Effector CD4-positive, alpha-beta T cell (primary cell): ENCODE measurements at regions not wholly inside any gene's neighbourhood (a gene's known extent, or its start where the extent isn't known, plus 50 kb on each side); places are given as distances from the start of the nearest gene placed in this dataset.

ENCODE experiments used
- DNase-seq: peaks from one replicate; pipeline ENCODE4 v3.0.0-alpha.2; 2020

GRCh38 chr12:127358888-127359287, 908.1 kb upstream of the TMEM132C start:
- no peak for DNase-seq

DNA sequence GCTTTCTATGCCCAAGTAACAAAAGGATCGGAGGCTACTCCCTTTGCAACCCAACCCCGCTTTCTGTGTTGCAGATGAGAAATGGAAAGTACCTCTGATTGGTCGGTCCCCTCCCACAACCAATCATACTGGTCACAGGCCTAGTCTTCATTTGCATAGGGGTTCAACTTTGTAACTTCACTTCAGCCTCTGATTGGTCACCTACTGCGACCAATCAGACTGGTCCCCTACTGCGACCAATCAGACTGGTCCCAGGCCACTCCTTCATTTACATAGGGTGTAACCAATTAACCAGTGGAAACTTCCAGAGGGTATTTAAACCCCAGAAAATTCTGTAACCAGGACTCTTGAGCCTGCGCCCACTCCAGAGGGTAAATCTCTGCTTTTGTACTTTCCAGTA, 906.4 kb upstream of the TMEM132C start:
- DNase-seq, result no peak

DNA sequence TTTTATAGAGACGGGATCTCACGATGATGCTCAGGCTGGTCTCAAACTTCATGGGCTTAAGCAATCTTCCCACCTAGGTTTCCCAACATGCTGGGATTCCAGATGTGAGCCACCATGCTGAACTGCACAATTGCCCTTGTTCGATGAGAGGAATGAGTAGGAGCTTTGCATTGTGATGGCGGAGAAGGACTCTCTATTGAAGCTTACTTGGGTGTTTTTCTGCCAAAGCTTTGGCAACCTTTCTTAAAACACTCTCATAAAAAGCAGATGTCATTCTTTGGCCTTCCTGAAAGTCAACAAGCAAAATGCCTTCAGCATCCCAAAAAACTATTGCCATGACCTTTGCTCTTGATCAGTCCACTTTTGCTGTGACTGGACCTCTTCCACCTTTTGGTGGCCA, 904.8 kb upstream of the TMEM132C start:
- DNase-seq, result no peak

DNA sequence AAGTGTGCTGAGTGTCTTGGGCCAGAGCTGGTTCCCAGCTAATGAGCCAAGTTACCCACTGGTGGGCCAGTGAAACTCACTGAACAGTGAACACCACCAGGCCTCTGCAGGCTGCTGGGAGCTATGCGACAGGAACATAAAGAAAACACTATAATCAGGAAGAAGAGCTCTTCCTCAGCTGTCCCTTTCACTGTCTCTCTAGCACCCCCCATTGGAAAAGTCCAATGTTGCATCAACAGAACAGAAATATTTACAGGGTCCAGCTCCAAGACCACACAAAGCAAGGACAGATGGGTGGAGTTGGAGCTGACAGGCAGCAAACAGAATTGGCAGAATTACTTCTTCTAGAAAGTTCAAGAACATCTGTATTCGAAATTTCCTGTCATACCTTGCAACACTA, 903.6 kb upstream of the TMEM132C start:
- no peak for DNase-seq

GRCh38 chr12:127373559-127373958, 893.4 kb upstream of the TMEM132C start:
- no peak for DNase-seq

- DNase-seq, result no peak
These were observed 892.5 kb upstream of the TMEM132C start for GRCh38 chr12:127374447-127374846.

GRCh38 chr12:127381043-127381668, 885.8 kb upstream of the TMEM132C start:
- no peak for DNase-seq

DNA sequence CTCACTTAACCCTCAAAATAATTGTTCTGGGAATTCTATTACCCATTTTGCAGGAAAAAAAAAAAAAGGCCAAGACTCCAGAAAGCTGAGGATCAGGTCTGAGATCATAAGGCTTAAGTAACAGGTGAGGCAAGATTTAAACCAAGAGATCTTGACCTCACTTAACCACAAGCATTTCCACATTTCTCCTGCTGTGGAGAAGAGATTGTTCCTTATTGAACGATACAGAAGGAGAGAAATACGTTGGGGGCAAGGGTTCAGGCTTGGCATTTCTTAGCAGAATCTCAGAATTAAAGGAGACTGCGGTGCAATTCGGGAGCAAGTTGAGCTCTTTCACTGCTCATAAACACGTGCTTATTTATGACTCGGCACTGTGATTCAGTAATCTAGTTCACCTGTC, 885.3 kb upstream of the TMEM132C start:
- DNase-seq, result no peak

- DNase-seq, result no peak
These were observed 883.7 kb upstream of the TMEM132C start for GRCh38 chr12:127383281-127383680.

DNA sequence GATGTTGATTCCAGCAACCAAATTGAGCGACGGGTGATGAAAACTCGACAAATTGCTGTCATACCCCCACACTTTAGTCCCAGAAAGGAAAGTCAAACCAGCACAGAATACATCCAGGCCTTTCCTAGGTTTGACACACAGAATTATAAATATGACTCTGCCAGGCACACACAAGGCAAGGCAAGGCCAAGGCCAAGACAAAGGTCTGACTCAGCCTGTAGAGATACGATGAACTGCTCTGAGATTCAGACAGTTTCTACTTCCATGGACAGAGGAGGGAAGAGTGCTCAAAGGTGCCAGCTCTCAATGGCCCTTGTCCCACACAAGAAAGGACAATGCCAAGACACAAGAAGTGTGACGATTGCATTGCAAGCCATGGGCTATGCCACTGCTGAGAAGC, 880.2 kb upstream of the TMEM132C start:
- no peak for DNase-seq

GRCh38 chr12:127388985-127389384, 878.0 kb upstream of the TMEM132C start:
- DNase-seq, result no peak

DNA sequence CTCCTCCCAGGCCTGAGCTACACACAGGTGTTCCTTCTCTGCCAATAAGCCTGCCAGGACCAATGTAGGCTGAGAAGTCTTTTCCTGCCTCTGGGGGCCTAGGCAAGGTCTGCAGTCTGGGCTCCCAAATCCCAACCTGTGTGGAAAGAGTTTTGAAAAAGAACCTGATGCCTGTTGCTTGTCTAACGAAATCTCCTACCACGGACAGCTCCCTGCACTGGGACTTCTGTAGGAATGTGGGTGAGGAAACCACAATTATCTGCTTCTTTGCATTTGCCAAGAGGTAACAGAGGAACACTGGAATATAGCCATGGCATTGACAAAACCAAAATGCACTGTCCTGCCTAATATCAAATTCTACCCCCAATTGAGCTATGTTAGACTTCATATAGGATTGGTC, 877.0 kb upstream of the TMEM132C start:
- no peak for DNase-seq

GRCh38 chr12:127393465-127393864, 873.5 kb upstream of the TMEM132C start:
- no peak for DNase-seq

DNA sequence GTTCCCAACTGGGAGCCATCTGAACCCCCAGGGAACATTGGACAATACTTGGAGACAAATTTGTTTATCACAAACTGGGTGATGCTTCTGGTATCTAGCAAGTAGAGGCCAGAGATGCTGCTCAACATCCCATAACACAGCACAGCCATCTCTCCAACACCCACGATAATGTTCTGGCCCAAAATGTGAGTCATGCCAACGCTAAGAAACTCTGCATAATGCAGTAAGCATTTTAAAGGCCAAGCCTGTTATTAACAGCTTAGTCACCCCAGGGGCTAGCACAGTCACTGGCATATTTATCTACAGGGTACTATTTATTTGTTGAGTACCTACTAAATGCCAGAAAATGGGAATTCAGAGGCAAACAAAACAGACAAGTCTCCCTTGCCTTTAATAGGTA, 873.1 kb upstream of the TMEM132C start:
- DNase-seq, result no peak

- DNase-seq, result no peak
These were observed 870.2 kb upstream of the TMEM132C start for GRCh38 chr12:127396734-127397133.

DNA sequence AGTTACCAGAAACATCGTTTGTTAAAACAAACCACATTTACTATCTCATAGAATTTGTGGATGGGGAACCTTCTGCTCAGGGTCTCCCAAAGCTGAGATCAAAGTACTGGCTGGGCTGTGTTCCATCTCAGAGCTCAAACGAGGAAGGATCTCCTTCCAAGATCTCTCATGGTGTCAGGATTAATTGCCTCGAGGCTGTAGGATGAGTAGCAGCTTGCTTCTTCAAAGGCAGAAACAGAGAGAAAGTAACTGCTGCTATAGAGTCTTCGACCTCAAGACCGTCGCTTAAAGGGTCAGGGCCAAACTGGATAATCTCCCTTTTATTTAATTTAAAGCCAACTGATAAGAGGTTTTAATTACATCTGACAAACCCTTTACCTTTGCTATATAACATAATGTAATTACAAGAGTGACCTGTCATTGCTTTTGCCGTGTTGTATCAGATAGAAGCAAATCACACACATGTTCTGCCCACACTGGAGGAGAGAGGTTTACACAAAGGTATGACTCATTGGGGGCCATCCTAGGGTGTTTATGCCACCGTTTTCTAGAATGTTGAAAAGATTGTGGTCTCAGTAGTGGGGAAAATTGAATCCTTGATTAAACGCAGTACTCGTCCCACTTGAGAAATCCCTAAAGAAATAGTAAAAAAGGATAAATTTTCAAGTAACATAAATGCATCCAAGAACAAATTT, 868.8 kb upstream of the TMEM132C start:
- DNase-seq, result no peak

DNA sequence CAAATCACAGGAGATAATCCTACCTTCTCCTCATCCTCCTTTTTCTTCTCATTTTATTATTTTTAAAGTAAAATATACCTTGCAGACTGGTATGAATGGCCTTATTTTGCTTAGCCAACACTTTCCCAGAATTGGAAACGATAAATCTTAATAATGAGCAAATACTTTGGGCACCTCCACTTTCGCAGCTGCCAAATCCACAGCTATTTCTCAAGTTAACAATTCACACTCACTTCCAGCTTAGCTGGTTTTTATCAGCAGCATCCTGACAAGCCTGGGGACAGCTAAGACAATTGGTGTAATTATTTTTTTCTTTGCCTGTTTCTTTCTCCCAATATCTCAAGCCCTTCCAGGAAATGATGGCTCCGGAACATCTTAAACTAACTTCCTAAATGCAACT, 867.5 kb upstream of the TMEM132C start:
- no peak for DNase-seq

DNA sequence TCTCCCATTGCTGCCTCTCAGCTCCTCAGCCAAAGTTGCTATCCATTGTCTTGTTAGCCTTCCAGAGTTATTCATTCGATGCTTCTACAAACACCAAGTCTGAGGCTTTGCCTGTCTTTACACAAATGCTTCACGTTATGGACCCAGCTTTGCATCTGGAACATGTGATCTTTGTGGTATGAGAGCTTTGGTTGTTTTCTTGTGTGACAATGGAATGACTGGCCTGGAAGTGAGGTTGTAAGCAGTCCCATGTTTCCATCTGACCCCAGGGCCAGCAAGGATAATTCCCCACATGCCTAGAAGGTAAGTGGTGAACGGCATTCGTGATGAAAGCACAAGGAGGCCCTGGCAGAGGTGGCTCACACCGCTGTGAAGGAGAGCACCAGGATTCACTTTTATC, 866.7 kb upstream of the TMEM132C start:
- no peak for DNase-seq

DNA sequence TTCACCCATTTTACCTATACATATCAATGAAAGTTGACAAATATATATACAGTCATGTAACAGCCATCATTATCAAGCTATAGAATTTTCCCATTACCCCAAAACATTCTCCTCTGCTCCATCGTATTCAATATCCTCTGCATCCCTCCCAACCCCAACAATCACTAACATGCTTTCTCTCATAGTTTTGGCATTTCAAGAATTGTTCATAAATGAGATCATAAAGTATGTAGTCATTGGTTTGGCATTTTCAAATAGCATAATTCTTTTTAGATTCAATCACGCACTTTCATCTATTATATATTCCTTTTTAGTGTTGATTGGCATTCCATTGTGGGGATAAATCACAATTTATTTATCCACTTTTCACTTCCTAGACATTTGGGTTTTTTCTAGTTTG, 866.0 kb upstream of the TMEM132C start:
- no peak for DNase-seq

- no peak for DNase-seq
These were observed 865.4 kb upstream of the TMEM132C start for GRCh38 chr12:127401536-127401935.

DNA sequence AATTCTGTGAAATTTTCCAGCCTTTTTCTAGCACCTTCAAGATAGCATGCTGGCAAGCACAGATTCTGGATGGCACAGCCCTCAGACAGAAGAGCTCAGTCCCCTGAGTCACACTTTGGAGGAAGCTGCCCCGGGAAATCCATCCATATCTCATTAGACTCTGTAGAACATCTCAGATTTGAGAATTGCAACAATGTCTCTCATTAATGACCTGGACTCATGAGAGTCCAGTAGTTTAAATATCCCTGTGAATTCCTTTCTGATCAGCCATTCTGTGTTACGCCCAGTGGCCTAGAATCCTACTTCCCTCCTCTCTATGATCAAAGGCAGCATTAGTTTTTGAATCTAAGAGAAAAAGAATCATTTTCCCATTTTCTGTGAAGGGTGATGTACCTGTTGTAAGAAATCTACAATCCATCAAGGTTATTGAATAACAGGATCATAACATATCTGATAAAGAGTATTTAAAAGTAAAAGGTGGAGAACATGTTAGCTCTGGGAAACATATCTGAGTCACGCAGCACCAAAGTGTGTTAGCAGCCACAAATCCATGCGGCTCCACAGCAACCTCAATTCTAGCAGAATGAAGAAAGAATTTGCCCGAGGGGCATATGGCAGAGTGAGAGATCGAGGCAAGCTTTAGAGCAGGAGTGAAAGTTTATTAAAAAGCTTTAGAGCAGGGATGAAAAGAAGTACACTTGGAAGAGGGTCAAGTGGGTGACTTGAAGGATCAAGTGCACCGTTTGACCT, 855.6 kb upstream of the TMEM132C start:
- no peak for DNase-seq

DNA sequence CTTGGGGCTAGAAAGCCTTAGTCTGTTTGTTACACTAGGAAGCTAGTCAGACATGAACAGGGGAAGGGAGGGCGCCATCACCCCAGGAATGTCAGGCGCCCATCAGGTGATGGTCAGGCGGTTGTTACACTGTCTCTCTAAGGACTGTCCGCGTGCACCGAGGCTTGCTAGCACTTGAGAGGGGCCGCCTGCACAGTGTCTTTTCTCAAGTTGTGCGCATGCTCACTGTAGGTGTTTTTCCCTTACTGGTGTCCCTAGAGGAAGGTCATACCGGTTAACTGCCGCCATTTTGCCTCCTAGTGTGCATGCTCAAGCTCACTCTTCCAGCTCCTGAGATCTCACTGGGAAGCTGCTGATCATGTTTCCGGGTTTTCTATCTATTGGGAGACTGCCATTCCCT, 855.0 kb upstream of the TMEM132C start:
- DNase-seq, result no peak

DNA sequence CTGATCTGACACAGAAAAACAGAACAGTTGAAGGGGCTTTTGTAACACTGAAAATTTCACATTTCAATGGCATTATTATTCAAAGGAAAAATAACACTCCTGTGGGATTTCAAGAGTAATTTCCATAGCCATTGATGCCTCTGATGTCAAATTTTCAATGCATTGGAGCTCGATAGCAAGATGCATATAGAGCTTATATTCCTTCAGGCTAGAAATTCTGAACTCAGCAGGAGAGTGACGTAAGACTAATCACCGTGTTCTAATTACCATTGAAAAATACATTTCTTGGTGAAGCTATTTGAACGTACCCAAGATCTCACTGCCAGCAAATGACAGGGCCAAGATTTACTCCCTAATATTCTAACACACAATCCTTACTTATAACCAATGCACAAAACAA, 854.1 kb upstream of the TMEM132C start:
- no peak for DNase-seq

- no peak for DNase-seq
These were observed 852.8 kb upstream of the TMEM132C start for GRCh38 chr12:127414186-127414585.
